GM21515 (cell line): ENCODE measurements at regions not wholly inside any gene's neighbourhood (a gene's known extent, or its start where the extent isn't known, plus 50 kb on each side); places are given as distances from the start of the nearest gene placed in this dataset.

Experiments
- ATAC-seq: cut with Tn5 transposase; IDR thresholded peaks from one replicate; pipeline ENCODE4 v1.9.1; 2021; ENCODE audit not compliant: unreplicated experiment

GRCh38 chr9:16025627-16026026 lies 472.8 kb downstream of the CCDC171 start:
- no peak for ATAC-seq

GRCh38 chr9:16026886-16027285 lies 474.0 kb downstream of the CCDC171 start:
- no peak for ATAC-seq

- no peak for ATAC-seq
Observed at GRCh38 chr9:16028548-16028947, 475.7 kb downstream of the CCDC171 start.

- no peak for ATAC-seq
Observed at GRCh38 chr9:16029046-16029615, 476.3 kb downstream of the CCDC171 start.

GRCh38 chr9:16029796-16030363 lies 477.0 kb downstream of the CCDC171 start:
- no peak for ATAC-seq

GRCh38 chr9:16030528-16031185 lies 477.8 kb downstream of the CCDC171 start:
- peak; percentile 87 for ATAC-seq

- no peak for ATAC-seq
Observed at GRCh38 chr9:16031486-16031885, 478.6 kb downstream of the CCDC171 start.

- ATAC-seq, result no peak
Observed at GRCh38 chr9:16031971-16032370, 479.1 kb downstream of the CCDC171 start.

GRCh38 chr9:16032799-16033198 lies 480.0 kb downstream of the CCDC171 start:
- no peak for ATAC-seq

GRCh38 chr9:16033253-16033652 lies 480.4 kb downstream of the CCDC171 start:
- ATAC-seq, result no peak

GRCh38 chr9:16033921-16034691 lies 481.3 kb downstream of the CCDC171 start:
- ATAC-seq, result no peak

GRCh38 chr9:16039218-16039987 lies 486.6 kb downstream of the CCDC171 start:
- no peak for ATAC-seq

GRCh38 chr9:16039988-16040761 lies 487.3 kb downstream of the CCDC171 start:
- no peak for ATAC-seq

GRCh38 chr9:16043756-16044578 lies 491.1 kb downstream of the CCDC171 start:
- ATAC-seq, result no peak

- no peak for ATAC-seq
Observed at GRCh38 chr9:16044579-16044881, 491.7 kb downstream of the CCDC171 start.

- no peak for ATAC-seq
Observed at GRCh38 chr9:16045651-16046280, 492.9 kb downstream of the CCDC171 start.

- ATAC-seq, result no peak
Observed at GRCh38 chr9:16046713-16047112, 493.9 kb downstream of the CCDC171 start.

- ATAC-seq, result no peak
Observed at GRCh38 chr9:16048129-16048528, 495.3 kb downstream of the CCDC171 start.

- ATAC-seq, result no peak
Observed at GRCh38 chr9:16052146-16052545, 499.3 kb downstream of the CCDC171 start.
